Left ventricle myocardium inferior (tissue), 1 donor: ENCODE measurements at regions not wholly inside any gene's neighbourhood (a gene's known extent, or its start where the extent isn't known, plus 50 kb on each side); places are given as distances from the start of the nearest gene placed in this dataset.
A peak's percentile ranks its signal among the peaks of the same experiment; 100 is the strongest.
"Not testable (repeated sequence)": the region's sequence is repeated elsewhere in the genome, so short reads cannot be mapped to it uniquely, and the experiment has no call there.

Source experiments
- DNase-seq: peaks from one replicate; pipeline ENCODE4 v3.0.0-alpha.2; 2020
- H3K27ac ChIP-seq: fragments of 200-600 bp; replicated peaks from 2 replicates; pipeline ENCODE4 v1.8.0; 2021
- H3K27me3 ChIP-seq: fragments of 200-600 bp; 2 replicates; pipeline ENCODE4 v1.8.0; 2021; ENCODE audit warnings: low read depth
- H3K36me3 ChIP-seq: fragments of 200-600 bp; 2 replicates; pipeline ENCODE4 v1.8.0; 2021
- H3K4me1 ChIP-seq: fragments of 200-600 bp; 2 replicates; pipeline ENCODE4 v1.8.0; 2021
- H3K4me3 ChIP-seq: fragments of 200-600 bp; 2 replicates; pipeline ENCODE4 v1.8.0; 2021; ENCODE audit warnings: mild to moderate bottlenecking, moderate library complexity
- H3K9me3 ChIP-seq: fragments of 200-600 bp; replicated peaks from 2 replicates; pipeline ENCODE4 v1.8.0; 2021
- CTCF ChIP-seq: fragments of 200-600 bp; IDR thresholded peaks from 2 replicates; pipeline ENCODE4 v1.8.0; 2021; ENCODE audit warnings: antibody characterized with exemption, mild to moderate bottlenecking, borderline replicate concordance
- intact Hi-C: fragments of 100-400 bp; cut with micrococcal nuclease; formaldehyde crosslinking; loops from one replicate; pipeline ENCODE4 v1.11.0; 2022
- donor health status: DM: no; HTN: yes; CAD: no; lungs with severe emphysema.

GRCh38 chr6:92667843-92668242 is 751.5 kb downstream of the EPHA7 start:
- intact Hi-C loops = no loop called here
- Histone ChIP-seq H3K4me1 (no peaks in the 10 kb centered on the region), H3K4me3 (peak overlapping the region; percentile 26), H3K9me3 (no peaks in the 10 kb centered on the region), H3K27me3 (no peaks in the 10 kb centered on the region), H3K27ac (peak overlapping the region; percentile 34), H3K36me3 (no peaks in the 10 kb centered on the region)
- no peak for DNase-seq
- TF ChIP-seq CTCF = no peak

GRCh38 chr6:92648364-92649086 is 770.8 kb downstream of the EPHA7 start:
- intact Hi-C loops = no loop called here
- no peak for TF ChIP-seq CTCF
- Histone ChIP-seq H3K4me3 (no peak overlapping the region), H3K9me3 (peaks cover 24% of the 10 kb centered on the region), H3K36me3 (no peaks in the 10 kb centered on the region), H3K27me3 (no peaks in the 10 kb centered on the region), H3K4me1 (no peaks in the 10 kb centered on the region), H3K27ac (no peak overlapping the region)
- no peak for DNase-seq

- Histone ChIP-seq H3K36me3 (no peaks in the 10 kb centered on the region), H3K9me3 (peaks cover 24% of the 10 kb centered on the region), H3K4me3 (no peak overlapping the region), H3K27me3 (no peaks in the 10 kb centered on the region), H3K27ac (no peak overlapping the region), H3K4me1 (no peaks in the 10 kb centered on the region)
- no peak for TF ChIP-seq CTCF
- intact Hi-C loops = no loop called here
- no peak for DNase-seq
Observed at GRCh38 chr6:92647630-92648029, 771.7 kb downstream of the EPHA7 start.

- intact Hi-C loops, H3K27me3 ChIP-seq, H3K4me1 ChIP-seq, DNase-seq, H3K27ac ChIP-seq, H3K36me3 ChIP-seq, H3K4me3 ChIP-seq: not testable (repeated sequence)
- H3K9me3 ChIP-seq = peaks cover 16% of the 10 kb centered on the region
- TF ChIP-seq CTCF = peak; percentile 51
Observed at GRCh38 chr6:92644104-92644791, 775.1 kb downstream of the EPHA7 start.

GRCh38 chr6:92635553-92636153 is 783.7 kb downstream of the EPHA7 start:
- no peak for DNase-seq
- intact Hi-C loops = no loop called here
- no peaks in the 10 kb centered on the region for H3K4me1 ChIP-seq
- no peak overlapping the region for H3K4me3 ChIP-seq
- no peak for TF ChIP-seq CTCF
- H3K9me3 ChIP-seq = no peaks in the 10 kb centered on the region
- H3K36me3 ChIP-seq = no peaks in the 10 kb centered on the region
- no peaks in the 10 kb centered on the region for H3K27me3 ChIP-seq
- no peak overlapping the region for H3K27ac ChIP-seq
